GM19467 (cell line): ENCODE measurements at regions not wholly inside any gene's neighbourhood (a gene's known extent, or its start where the extent isn't known, plus 50 kb on each side); places are given as distances from the start of the nearest gene placed in this dataset.

Experiments used
- ATAC-seq: cut with Tn5 transposase; IDR thresholded peaks from one replicate; pipeline ENCODE4 v1.9.1; 2021; ENCODE audit warnings: mild to moderate bottlenecking, moderate library complexity; ENCODE audit not compliant: unreplicated experiment

- ATAC-seq: no peak
Measured at GRCh38 chr16:5444189-5444588, 346.6 kb upstream of the EEF2KMT start.

GRCh38 chr16:5442986-5443385 is 345.4 kb upstream of the EEF2KMT start:
- no peak for ATAC-seq

DNA sequence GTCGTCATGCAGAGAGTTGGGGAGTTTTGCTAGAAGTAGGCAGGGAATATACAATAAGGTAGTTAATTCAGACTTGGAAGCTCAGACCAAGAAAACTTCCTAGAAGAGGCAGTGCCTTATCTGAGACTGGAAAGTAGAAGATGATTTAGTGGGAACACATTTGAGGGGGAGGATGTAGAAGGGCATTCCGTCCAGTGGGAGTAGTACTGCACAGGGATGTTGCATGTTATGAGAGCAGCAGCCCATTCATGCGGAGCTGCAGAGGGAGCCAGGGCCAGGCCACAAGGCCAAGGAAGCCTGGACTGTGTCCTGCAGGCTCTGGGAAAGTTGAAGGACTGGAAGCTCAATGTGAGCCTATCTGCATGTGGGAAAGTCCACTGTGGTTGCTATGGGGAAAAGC is 344.5 kb upstream of the EEF2KMT start:
- no peak for ATAC-seq

- ATAC-seq: no peak
Measured at GRCh38 chr16:5438591-5438990, 341.0 kb upstream of the EEF2KMT start.

DNA sequence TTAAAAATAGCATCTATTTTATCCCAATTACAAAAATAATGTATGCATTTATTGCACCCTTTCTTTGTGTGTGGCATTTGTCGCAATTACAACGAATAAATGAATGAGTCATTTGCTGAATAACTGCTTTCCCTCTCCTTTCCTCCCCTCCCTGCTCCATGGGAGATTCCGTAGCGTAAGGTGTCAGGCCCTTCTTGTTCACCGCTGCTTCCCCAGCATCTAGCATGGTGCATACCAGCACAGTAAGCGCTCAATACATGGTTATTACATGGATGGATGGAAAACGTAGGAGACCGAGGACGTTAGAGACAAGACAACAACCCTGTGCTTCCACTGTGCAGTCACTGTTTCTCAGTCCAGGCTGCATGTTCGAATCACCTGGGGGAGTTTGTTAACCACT is 336.0 kb upstream of the EEF2KMT start:
- ATAC-seq: no peak

GRCh38 chr16:5432166-5432565 is 334.6 kb upstream of the EEF2KMT start:
- no peak for ATAC-seq

DNA sequence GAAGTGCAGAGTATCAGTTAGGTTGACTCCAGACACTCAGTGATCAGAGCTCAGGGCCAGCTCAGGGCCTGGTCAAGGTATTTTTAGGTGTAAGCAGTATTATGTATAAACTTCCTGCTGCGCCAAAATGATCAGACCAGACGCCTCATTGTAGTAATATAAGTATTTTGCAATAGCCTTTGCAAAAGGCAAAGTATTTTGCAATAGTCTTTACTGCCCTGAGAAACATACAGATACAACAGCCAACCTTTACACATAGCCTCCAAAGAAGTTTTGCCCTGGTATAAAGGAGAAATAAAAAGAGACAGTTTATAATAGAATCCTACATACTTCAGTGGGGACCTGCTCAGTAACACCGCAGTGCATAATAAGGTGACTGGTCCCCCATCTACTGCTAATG is 333.0 kb upstream of the EEF2KMT start:
- no peak for ATAC-seq

GRCh38 chr16:5428932-5429331 is 331.3 kb upstream of the EEF2KMT start:
- ATAC-seq: no peak

DNA sequence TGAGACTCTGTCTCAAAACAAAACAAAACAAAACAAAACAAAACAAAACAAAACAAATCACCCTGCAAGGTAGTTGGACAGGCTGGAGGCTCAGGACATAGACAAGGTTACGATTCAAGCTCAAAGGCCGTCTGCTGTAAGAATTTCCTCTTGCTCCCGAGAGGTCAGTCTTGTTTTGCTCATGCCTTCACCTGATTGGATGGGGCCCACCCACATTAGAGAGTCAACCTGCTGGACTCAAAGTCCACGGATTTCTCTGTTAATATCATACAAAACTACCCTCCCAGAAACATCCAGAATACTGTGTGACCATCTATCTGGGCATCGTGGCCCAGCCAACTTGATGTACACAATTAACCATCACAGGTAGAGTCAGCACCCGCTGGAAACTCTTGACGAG is 330.0 kb upstream of the EEF2KMT start:
- ATAC-seq: no peak

- no peak for ATAC-seq
Measured at GRCh38 chr16:5422643-5423496, 325.3 kb upstream of the EEF2KMT start.

GRCh38 chr16:5422047-5422446 is 324.5 kb upstream of the EEF2KMT start:
- no peak for ATAC-seq

DNA sequence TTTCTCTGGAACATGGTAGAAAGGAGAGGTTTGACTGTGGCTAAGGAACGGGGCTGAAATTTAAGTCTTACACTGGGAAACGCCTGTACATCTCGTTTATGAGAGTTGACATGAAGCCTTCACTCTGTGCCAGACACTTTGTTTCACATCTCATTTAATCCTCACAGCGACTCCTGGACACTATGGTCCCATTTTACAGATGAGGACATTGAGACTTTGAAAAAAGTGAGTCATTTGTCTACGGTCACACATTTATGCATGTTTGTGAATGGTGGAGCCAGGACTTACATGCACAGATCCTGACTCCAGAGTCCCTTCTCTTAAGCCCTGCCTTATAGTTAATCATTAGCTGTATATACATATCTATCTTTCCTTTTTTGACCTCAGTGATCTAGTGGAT is 318.4 kb upstream of the EEF2KMT start:
- no peak for ATAC-seq

- no peak for ATAC-seq
Measured at GRCh38 chr16:5415123-5415522, 317.5 kb upstream of the EEF2KMT start.

- no peak for ATAC-seq
Measured at GRCh38 chr16:5412731-5413130, 315.1 kb upstream of the EEF2KMT start.

DNA sequence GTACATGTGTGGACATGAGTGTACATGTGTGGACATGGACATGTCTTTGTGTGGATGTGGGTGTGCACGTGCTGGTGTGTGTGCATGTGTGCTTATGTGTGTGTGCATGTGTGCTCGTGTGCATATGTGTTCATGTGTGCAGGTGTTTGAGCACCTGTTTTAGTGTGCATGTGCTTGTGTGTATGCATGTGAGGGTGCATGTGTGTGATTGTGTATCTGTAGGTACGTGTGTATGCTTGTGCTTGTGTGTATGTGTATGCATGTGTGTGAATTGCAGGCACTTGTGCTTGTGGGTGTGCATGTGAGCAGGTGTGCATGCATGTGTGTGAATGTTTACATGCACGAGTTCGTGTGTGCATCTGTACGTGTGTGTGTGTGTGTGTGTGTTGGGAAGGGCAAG is 300.6 kb upstream of the EEF2KMT start:
- ATAC-seq: no peak

DNA sequence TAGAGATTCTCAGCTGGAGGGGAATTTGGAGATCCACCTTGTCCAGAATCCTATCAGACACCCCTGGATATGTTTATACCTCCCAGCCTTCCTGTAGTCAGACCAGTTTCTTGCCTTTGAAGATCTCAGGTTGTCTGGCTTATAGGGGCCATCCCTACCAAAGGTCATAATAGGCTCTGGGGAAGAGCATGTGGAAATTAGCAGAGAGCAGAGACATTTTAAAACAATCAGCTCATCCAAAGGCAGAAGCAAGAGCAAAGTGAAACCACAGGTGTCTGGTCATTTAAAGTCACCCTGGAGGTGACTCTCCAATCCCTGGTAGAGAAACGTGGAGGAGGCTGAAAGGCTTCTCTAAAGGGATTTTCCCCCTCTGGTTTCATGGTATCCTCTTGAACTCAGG is 299.3 kb upstream of the EEF2KMT start:
- no peak for ATAC-seq

DNA sequence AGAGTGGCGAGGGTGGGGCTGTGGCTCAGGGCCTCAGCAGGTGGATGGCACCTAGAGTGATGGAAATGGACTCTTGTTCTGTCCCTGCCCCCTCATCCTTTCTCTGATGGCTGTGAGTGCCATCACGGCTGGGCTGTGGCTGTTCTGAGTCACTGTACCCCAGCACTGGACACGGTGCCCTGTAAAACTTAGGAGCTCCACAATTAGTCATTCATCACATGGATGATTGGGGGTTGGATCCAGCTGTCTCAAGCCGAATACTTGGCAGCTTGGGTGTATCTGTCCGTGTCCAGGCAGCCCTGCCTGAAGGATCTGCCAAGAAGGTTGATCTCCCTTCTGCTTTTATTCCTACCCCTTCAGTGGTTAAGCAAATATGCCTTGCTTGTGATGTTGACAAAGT is 295.5 kb upstream of the EEF2KMT start:
- ATAC-seq: no peak

- no peak for ATAC-seq
Measured at GRCh38 chr16:5386989-5387388, 289.4 kb upstream of the EEF2KMT start.

GRCh38 chr16:5385811-5386210 is 288.2 kb upstream of the EEF2KMT start:
- no peak for ATAC-seq

GRCh38 chr16:5385115-5385514 is 287.5 kb upstream of the EEF2KMT start:
- ATAC-seq: no peak

DNA sequence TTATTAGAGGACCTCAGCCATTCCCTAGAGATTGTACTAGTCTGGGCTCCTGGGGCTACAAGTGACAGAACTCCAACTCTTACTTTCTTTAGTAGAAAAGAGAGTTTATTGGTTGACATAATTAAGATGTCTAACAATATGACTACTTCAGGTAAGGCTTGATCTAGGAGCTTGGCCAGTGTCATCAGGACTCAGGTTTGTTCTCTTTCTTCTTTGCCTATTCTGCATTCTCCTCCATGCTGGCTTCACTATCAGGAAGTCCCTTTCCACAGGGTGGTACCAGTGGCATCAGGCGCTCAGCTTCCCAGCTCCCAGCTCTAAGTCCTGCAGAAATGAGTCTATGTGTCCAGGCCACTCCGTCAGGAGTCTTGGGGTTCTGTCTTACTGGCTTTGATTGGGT is 286.1 kb upstream of the EEF2KMT start:
- ATAC-seq: no peak

DNA sequence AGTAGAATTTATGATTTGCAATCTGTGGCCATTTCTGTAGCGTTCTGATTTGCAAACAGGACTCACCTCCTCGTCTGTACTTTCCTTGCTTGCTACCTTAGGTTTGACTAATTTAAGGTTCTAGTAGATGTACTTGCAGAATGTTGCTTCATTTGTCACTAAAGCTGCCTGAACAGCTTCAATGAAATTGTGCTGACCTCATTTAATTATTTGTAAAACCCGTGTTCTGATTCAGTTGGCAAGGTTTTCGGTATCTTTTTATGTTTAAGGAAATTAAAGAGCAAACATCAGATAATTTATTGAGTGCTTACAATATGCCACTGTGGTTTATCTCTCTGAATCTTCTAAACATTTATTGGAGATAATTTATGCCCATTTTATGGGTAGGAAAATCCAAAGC is 284.9 kb upstream of the EEF2KMT start:
- ATAC-seq: no peak

DNA sequence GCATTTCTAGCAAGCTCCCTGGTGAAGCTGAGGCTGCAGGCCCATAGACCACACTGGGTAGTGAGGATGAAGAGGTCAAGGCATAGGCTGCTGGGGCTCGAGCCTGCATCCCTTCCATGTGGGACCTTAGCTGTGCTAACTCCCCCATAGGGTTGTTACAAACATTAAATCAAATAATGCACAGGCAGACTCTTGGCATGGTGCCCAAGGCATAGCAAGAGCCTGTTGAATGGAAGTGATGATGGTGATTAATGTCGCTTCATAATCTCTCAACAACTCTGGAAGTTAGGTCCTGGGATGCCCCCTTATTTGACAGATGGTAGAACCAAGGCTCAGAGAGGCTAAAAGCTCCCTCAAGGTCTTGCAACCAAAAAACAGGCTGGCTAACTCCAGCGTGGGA is 283.9 kb upstream of the EEF2KMT start:
- no peak for ATAC-seq
